ENCODE measurements at regions not wholly inside any gene's neighbourhood (a gene's known extent, or its start where the extent isn't known, plus 50 kb on each side); places are given as distances from the start of the nearest gene placed in this dataset.
A peak's percentile ranks its signal among the peaks of the same experiment; 100 is the strongest.

DNA sequence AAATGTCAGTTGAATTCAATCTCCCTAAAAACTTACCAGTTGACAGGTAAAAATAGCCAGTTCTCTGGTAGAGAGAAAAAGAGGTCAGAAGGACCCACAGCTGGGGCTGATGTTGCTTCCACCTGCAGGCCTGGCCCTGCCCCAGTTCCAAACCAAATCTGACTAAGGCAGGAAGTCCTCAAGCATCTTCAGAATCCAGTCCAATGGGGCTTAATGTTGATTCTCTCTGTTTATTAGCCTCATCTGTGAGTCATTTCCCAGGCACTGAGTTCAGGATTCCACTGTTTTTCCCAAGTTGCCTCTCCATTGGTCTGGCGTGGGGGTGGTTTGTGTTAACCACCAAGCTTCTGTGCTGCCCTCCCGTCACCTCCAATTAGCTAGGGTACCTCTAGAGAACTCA is 601.8 kb downstream of the INSC start:
- no peaks in the 10 kb centered on the region for H3K4me1 ChIP-seq
- DNase-seq, result no peak
- no peaks in the 10 kb centered on the region for H3K36me3 ChIP-seq

DNA sequence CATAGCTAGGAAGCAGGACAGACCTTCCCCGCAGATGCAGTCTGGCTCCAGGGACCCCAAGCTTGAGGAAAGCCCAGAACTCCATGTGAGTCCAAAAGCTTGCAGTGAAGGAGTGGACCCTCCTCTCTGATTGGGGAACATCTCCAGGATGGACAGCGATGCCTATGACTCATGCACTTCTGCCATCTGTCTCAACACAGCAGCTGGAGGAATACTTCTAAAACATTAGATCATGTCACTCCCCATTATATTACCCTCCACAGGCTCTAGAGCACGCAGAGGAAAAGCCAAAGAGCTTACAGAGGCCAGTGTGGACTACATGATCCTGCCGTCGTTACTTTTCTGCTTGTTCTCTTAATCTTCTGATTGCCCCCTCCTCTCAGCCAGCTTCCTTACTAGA is 605.7 kb downstream of the INSC start:
- TF ChIP-seq POLR2A (IDR thresholded peaks at IDR 0.05), result no peak
- TF ChIP-seq POLR2AphosphoS5 (IDR thresholded peaks at IDR 0.05), result no peak
- TF ChIP-seq, protein P1, sequence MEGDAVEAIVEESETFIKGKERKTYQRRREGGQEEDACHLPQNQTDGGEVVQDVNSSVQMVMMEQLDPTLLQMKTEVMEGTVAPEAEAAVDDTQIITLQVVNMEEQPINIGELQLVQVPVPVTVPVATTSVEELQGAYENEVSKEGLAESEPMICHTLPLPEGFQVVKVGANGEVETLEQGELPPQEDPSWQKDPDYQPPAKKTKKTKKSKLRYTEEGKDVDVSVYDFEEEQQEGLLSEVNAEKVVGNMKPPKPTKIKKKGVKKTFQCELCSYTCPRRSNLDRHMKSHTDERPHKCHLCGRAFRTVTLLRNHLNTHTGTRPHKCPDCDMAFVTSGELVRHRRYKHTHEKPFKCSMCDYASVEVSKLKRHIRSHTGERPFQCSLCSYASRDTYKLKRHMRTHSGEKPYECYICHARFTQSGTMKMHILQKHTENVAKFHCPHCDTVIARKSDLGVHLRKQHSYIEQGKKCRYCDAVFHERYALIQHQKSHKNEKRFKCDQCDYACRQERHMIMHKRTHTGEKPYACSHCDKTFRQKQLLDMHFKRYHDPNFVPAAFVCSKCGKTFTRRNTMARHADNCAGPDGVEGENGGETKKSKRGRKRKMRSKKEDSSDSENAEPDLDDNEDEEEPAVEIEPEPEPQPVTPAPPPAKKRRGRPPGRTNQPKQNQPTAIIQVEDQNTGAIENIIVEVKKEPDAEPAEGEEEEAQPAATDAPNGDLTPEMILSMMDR (IDR thresholded peaks at IDR 0.05 in 8 of 11, conservative IDR thresholded peaks at IDR 0.05 in 3 of 11), result no peak
- Histone ChIP-seq H3K4me3 (no peak overlapping the region), H3K9me3 (peaks cover 0 to 5% (median 0%) of the 10 kb centered on the region in 8 donors), H3K36me3 (no peaks in the 10 kb centered on the region), H3K4me1 (no peaks in the 10 kb centered on the region), H3K27ac (peak overlapping the region in 1 of 8 donors; percentile 21), H3K27me3 (replicated peaks in 1 of 7) (no peaks in the 10 kb centered on the region)
- no peak for DNase-seq
- intact Hi-C loops (cut with DNase I; ENCODE audit: low total_unique reads), result loop anchor here (10.0 kb wide), 1 partner anchor 56 kb away; no protein-coding TSS in a partner anchor
- WGBS, 5 donors, result 70 to 80% (median 75%) methylated on average over 5 of the region's 5 CpGs

More for the DNA sequence above, 601.8 kb downstream of the INSC start:
- Histone ChIP-seq H3K4me3 (no peak overlapping the region), H3K27ac (no peak overlapping the region), H3K9me3 (no peaks in the 10 kb centered on the region), H3K27me3 (replicated peaks in 1 of 7) (no peaks in the 10 kb centered on the region)
- intact Hi-C loops (cut with DNase I; ENCODE audit: low total_unique reads), result no loop called here
- 64 to 89% (median 83%) methylated on average over 2 of the region's 2 CpGs for WGBS, 5 donors
- TF ChIP-seq, protein P1 (IDR thresholded peaks at IDR 0.05 in 8 of 11, conservative IDR thresholded peaks at IDR 0.05 in 3 of 11), result no peak

DNA sequence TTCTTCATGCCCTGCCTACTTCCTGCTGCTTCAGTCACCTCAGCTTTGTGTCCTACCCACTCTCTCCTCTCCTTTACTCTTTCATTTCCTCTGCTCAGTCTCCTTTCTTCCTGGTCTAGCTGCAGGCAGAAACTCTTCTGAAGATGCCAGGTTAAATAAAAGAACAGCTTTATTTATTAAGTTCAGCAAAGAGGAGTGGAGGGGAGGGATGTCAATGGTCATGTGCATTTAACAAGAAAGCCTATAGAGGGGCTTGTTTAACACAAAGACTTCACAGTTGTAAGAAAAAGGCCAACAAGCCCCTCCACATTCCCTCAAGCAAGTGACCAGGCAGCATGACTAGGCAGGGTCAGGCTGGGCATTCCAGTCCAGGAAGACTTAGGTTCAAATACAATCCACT is 609.2 kb downstream of the INSC start:
- Histone ChIP-seq H3K4me3 (no peak overlapping the region), H3K9me3 (peaks cover 0 to 5% (median 0%) of the 10 kb centered on the region in 8 donors), H3K4me1 (no peaks in the 10 kb centered on the region), H3K36me3 (no peaks in the 10 kb centered on the region), H3K27me3 (replicated peaks in 1 of 7) (no peaks in the 10 kb centered on the region), H3K27ac (no peak overlapping the region)
- intact Hi-C loops (cut with DNase I; ENCODE audit: low total_unique reads), result loop anchor here (10.0 kb wide), 1 partner anchor 59 kb away; no protein-coding TSS in a partner anchor
- TF ChIP-seq, protein P1 (IDR thresholded peaks at IDR 0.05 in 8 of 11, conservative IDR thresholded peaks at IDR 0.05 in 3 of 11), result no peak
- TF ChIP-seq POLR2A (IDR thresholded peaks at IDR 0.05), result no peak
- no peak for DNase-seq

DNA sequence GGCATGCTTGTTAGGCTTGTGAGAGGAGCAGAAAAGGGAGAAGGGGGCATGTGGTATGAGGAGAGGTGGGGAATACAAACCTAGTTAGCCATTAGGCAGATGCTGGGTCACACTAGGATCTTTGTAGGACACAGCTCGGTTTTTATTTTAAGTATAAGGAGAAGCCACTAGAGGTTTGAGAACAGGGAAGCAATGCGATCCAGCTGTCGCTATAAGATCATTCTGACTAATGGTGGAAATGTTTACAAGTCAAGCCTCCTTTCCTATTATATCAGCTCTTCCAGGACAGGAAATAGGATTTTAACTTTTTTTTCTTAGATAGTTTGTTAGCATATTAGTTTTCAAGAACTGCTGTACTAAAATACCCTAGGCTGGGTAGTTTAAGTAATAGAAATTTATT is 609.9 kb downstream of the INSC start:
- no peak overlapping the region for H3K27ac ChIP-seq
- intact Hi-C loops (cut with DNase I; ENCODE audit: low total_unique reads), result loop anchor here (10.0 kb wide), 1 partner anchor 60 kb away; no protein-coding TSS in a partner anchor
- DNase-seq, result no peak
- TF ChIP-seq POLR2A (IDR thresholded peaks at IDR 0.05) (no peak), POLR2AphosphoS5 (IDR thresholded peaks at IDR 0.05) (no peak)
- TF ChIP-seq, protein P1 (IDR thresholded peaks at IDR 0.05 in 8 of 11, conservative IDR thresholded peaks at IDR 0.05 in 3 of 11), result no peak
- H3K27me3 ChIP-seq (replicated peaks in 1 of 7), result no peaks in the 10 kb centered on the region
- H3K4me1 ChIP-seq, result no peaks in the 10 kb centered on the region
- WGBS, 5 donors, result 61 to 79% (median 72%) methylated on average over 3 of the region's 3 CpGs
- H3K4me3 ChIP-seq, result no peak overlapping the region
- H3K36me3 ChIP-seq, result no peaks in the 10 kb centered on the region
- H3K9me3 ChIP-seq, result peaks cover 0 to 5% (median 0%) of the 10 kb centered on the region in 8 donors
